ENCODE measurements at regions not wholly inside any gene's neighbourhood (a gene's known extent, or its start where the extent isn't known, plus 50 kb on each side); places are given as distances from the start of the nearest gene placed in this dataset.

DNA sequence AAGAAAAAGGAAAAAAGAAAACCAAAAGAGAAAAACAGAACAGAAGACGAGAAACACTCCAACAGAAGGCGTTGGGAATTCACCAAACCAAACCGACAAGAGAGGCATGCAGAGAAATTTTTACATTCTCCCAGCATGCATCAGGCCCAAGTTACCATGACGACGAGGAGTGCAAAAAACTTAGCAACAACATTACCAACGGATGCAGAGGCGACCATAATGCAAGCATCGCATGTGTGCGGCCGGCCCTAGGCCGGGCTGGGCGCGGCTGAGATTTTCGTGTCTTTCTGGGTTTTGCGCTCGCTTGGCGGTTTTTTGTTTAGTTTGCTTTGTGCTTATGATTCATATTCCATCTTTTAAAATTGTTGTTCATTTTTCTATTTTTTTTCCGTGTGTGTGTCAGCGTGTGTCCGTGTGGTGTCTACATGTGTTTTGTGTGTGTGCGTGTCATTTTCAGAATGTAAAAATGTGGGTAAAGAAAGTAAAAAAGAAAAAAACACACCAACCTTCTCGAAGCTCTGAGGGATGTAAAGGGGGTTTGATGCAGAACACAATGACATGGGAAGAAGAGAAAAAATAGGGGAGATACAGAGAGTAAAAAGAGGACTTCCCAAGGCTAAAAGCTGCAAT is 84.9 kb downstream of the PTPRS start:
- TF ChIP-seq YY1 (IDR thresholded peaks at IDR 0.05; ENCODE audit: insufficient read depth, insufficient read length) (no peak), SUZ12 (IDR thresholded peaks at IDR 0.05; ENCODE audit: extremely low read depth, insufficient read depth, insufficient read length) (no peak)
